A673 (cell line): ENCODE measurements at regions not wholly inside any gene's neighbourhood (a gene's known extent, or its start where the extent isn't known, plus 50 kb on each side); places are given as distances from the start of the nearest gene placed in this dataset.

Source experiments
- BruUV-seq: library from RNA; stranded (reverse); fragments of 400-500 nt; replicated peaks from 2 replicates; lab custom pipeline; 2021; lab: Mats Ljungman, UMichigan
- CTCF ChIA-PET: fragments of 300-600 bp; sonication (Branson Sonifier 250); formaldehyde crosslinking; loops from one replicate; lab custom pipeline; 2022; ENCODE audit warnings: antibody characterized with exemption; lab: Charles Lee
- POLR2A ChIA-PET: fragments of 300-600 bp; sonication (Branson Sonifier 250); formaldehyde crosslinking; loops from one replicate; lab custom pipeline; 2022; ENCODE audit warnings: antibody characterized with exemption; ENCODE audit not compliant: low non-redundant PET; lab: Charles Lee
- DNase-seq: peaks from one replicate; pipeline ENCODE4 v3.0.0-alpha.2; 2015; ENCODE audit warnings: low spot score
- H3K27ac ChIP-seq: fragments of 200-600 bp; sonication (generic); 2 replicates; pipeline ENCODE4 v1.5.1; 2016; ENCODE audit warnings: mixed run types, low read depth, mild to moderate bottlenecking, mixed read lengths, antibody characterized with exemption, low read length; ENCODE audit not compliant: poor library complexity, severe bottlenecking
- H3K27me3 ChIP-seq: fragments of 200-600 bp; sonication (generic); replicated peaks from 2 replicates; pipeline ENCODE4 v1.6.1; 2017; ENCODE audit warnings: mixed run types, low read depth, mild to moderate bottlenecking, mixed read lengths, antibody characterized with exemption, low read length; ENCODE audit not compliant: insufficient read depth, poor library complexity
- H3K36me3 ChIP-seq: fragments of 200-600 bp; sonication (generic); 2 replicates; pipeline ENCODE4 v1.6.1; 2016; ENCODE audit warnings: mixed run types, mild to moderate bottlenecking, mixed read lengths, antibody characterized with exemption, low read length; ENCODE audit not compliant: insufficient read depth, poor library complexity, severe bottlenecking
- H3K4me1 ChIP-seq: fragments of 200-600 bp; sonication (generic); 2 replicates; pipeline ENCODE4 v1.6.1; 2017; ENCODE audit warnings: mixed run types, mild to moderate bottlenecking, mixed read lengths, antibody characterized with exemption, low read length; ENCODE audit not compliant: insufficient read depth, poor library complexity, severe bottlenecking
- H3K4me3 ChIP-seq: fragments of 200-600 bp; sonication (generic); 2 replicates; pipeline ENCODE4 v1.5.1; 2016; ENCODE audit warnings: low read depth, mixed run types, mild to moderate bottlenecking, mixed read lengths, low read length; ENCODE audit not compliant: poor library complexity, severe bottlenecking
- H3K9me3 ChIP-seq: fragments of 200-600 bp; sonication (generic); 2 replicates; pipeline ENCODE4 v1.6.1; 2016; ENCODE audit warnings: mixed run types, low read depth, mild to moderate bottlenecking, mixed read lengths, antibody characterized with exemption, low read length; ENCODE audit not compliant: poor library complexity, severe bottlenecking
- EZH2 ChIP-seq: fragments of 200-600 bp; sonication (generic); IDR thresholded peaks from 2 replicates; pipeline ENCODE4 v1.6.1; 2017; ENCODE audit warnings: borderline replicate concordance, low read depth, mild to moderate bottlenecking, mixed read lengths, antibody characterized with exemption, low read length; ENCODE audit not compliant: poor library complexity, severe bottlenecking
- intact Hi-C: fragments of 100-400 bp; cut with micrococcal nuclease; formaldehyde crosslinking; loops from one replicate; pipeline ENCODE4 v1.10.0; 2022; ENCODE audit not compliant: unreplicated experiment
- TF ChIP-seq, protein P1 (sequence below): fragments of 300-800, 200-600 bp; sonication (generic); conservative IDR thresholded peaks from 2 replicates; pipeline ENCODE4 v1.5.1; 2017; ENCODE audit warnings: low read depth, mild to moderate bottlenecking, antibody characterized with exemption, low read length, moderate library complexity, mixed read lengths

DNA sequence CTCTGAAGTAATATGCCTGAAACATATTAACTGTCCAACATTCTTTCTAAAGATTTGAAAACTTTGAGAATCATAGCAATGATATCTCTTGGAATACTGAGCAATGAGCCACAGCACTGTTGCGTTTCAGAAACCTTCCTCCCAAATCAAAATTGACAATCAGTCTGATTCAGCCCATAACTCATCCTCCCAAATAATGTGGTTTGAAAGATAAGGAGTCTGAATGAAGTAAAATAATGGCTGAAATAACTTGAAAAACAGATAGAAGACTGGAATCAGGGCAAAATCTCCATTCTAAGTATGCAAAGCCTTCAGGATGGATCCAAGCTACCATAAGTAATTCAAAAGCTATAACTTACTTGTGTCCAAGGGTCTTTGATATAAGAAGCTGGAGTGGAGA is 98.6 kb upstream of the PLS3 start:
- DNase-seq: no peak
- intact Hi-C loops: no loop called here
- no peak overlapping the region for H3K4me3 ChIP-seq
- no peaks in the 10 kb centered on the region for H3K9me3 ChIP-seq
- no peak overlapping the region for H3K27ac ChIP-seq
- TF ChIP-seq EZH2: no peak
- TF ChIP-seq, protein P1, sequence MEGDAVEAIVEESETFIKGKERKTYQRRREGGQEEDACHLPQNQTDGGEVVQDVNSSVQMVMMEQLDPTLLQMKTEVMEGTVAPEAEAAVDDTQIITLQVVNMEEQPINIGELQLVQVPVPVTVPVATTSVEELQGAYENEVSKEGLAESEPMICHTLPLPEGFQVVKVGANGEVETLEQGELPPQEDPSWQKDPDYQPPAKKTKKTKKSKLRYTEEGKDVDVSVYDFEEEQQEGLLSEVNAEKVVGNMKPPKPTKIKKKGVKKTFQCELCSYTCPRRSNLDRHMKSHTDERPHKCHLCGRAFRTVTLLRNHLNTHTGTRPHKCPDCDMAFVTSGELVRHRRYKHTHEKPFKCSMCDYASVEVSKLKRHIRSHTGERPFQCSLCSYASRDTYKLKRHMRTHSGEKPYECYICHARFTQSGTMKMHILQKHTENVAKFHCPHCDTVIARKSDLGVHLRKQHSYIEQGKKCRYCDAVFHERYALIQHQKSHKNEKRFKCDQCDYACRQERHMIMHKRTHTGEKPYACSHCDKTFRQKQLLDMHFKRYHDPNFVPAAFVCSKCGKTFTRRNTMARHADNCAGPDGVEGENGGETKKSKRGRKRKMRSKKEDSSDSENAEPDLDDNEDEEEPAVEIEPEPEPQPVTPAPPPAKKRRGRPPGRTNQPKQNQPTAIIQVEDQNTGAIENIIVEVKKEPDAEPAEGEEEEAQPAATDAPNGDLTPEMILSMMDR: no peak
- no TSS peak for BruUV-seq
- no peaks in the 10 kb centered on the region for H3K4me1 ChIP-seq
- peaks cover 21% of the 10 kb centered on the region for H3K27me3 ChIP-seq
- no peaks in the 10 kb centered on the region for H3K36me3 ChIP-seq
- POLR2A ChIA-PET: no interaction called here
- CTCF ChIA-PET: no interaction called here

DNA sequence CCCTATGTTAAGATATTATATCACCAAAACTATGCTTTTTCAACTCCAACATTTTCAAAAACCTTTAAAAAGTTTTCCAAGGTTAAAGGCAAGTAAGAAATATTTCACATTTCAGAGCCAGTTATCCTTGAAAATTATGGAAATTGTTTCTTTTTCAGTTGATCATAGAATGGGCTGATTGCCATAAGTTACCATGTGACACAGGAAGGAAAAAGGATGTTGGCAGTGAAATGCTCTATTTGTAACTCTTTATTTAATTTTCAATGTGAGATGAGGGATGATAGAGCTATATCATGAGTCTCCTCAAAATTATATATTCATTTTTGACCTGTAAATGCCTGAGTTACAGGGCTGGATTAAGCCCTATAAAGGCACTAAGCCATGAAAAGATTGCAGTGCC is 93.0 kb upstream of the PLS3 start:
- Histone ChIP-seq H3K4me3 (no peak overlapping the region), H3K27me3 (peaks cover 3% of the 10 kb centered on the region), H3K4me1 (no peaks in the 10 kb centered on the region), H3K36me3 (no peaks in the 10 kb centered on the region), H3K27ac (no peak overlapping the region), H3K9me3 (no peaks in the 10 kb centered on the region)
- intact Hi-C loops: no loop called here
- DNase-seq: no peak
- BruUV-seq: no TSS peak
- TF ChIP-seq EZH2: no peak
- TF ChIP-seq, protein P1: no peak
- ChIA-PET POLR2A (no interaction called here), CTCF (no interaction called here)

DNA sequence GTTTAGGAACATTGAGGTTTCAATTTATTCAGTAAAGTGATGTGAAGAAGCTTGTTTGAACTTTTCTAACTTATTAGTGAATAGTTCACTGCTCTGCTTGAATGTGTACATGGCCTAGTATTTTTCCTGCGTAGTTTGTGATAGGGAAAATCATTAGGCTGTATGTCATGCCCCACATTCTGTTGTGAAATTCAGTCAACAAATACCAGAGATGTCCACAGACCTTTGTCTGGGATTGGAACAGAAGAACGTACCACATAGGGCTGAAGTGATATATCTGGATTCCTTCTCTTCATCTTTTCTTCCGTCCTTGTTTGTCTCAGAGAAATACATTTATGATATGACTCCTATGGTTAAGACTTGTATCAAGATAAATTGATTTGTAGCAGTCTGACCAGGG is 88.8 kb upstream of the PLS3 start:
- Histone ChIP-seq H3K27ac (no peak overlapping the region), H3K9me3 (no peaks in the 10 kb centered on the region), H3K4me1 (no peaks in the 10 kb centered on the region), H3K27me3 (no peaks in the 10 kb centered on the region), H3K4me3 (no peak overlapping the region), H3K36me3 (no peaks in the 10 kb centered on the region)
- ChIA-PET CTCF (no interaction called here), POLR2A (no interaction called here)
- DNase-seq: no peak
- no TSS peak for BruUV-seq
- intact Hi-C loops: no loop called here
- TF ChIP-seq EZH2: no peak
- TF ChIP-seq, protein P1: no peak
